ENCODE measurements at regions not wholly inside any gene's neighbourhood (a gene's known extent, or its start where the extent isn't known, plus 50 kb on each side); places are given as distances from the start of the nearest gene placed in this dataset.

- no peak for DNase-seq
Observed at GRCh38 chr16:11401161-11402050, 56.1 kb downstream of the RMI2 start.

- DNase-seq, result no peak
Observed at GRCh38 chr16:11402051-11402744, 56.9 kb downstream of the RMI2 start.

GRCh38 chr16:11402745-11403533, 57.7 kb downstream of the RMI2 start:
- DNase-seq, result no peak

GRCh38 chr16:11403534-11403795, 58.2 kb downstream of the RMI2 start:
- no peak for DNase-seq

- DNase-seq, result no peak
Observed at GRCh38 chr16:11403920-11404319, 58.7 kb downstream of the RMI2 start.

- no peak for DNase-seq
Observed at GRCh38 chr16:11404603-11405002, 59.3 kb downstream of the RMI2 start.

- peak; percentile 41 for DNase-seq
Observed at GRCh38 chr16:11405331-11406176, 60.3 kb downstream of the RMI2 start.

GRCh38 chr16:11406177-11406560, 60.9 kb downstream of the RMI2 start:
- no peak for DNase-seq

- peak; percentile 30 for DNase-seq
Observed at GRCh38 chr16:11407047-11407982, 62.1 kb downstream of the RMI2 start.

GRCh38 chr16:11408216-11408615, 63.0 kb downstream of the RMI2 start:
- no peak for DNase-seq

GRCh38 chr16:11409398-11409797, 64.1 kb downstream of the RMI2 start:
- no peak for DNase-seq

GRCh38 chr16:11410376-11411058, 65.3 kb downstream of the RMI2 start:
- DNase-seq, result no peak

- DNase-seq, result no peak
Observed at GRCh38 chr16:11411059-11411550, 65.8 kb downstream of the RMI2 start.

- DNase-seq, result no peak
Observed at GRCh38 chr16:11412175-11412904, 67.1 kb downstream of the RMI2 start.

GRCh38 chr16:11412965-11413887, 68.0 kb downstream of the RMI2 start:
- DNase-seq, result no peak

- DNase-seq, result no peak
Observed at GRCh38 chr16:11413907-11414595, 68.8 kb downstream of the RMI2 start.

GRCh38 chr16:11414815-11415775, 69.8 kb downstream of the RMI2 start:
- no peak for DNase-seq

Measured in stimulated activated naive CD4-positive, alpha-beta T cell treated with Interleukin-2 at 50 U/mL for 16 hours (primary cell).